ENCODE measurements at regions not wholly inside any gene's neighbourhood (a gene's known extent, or its start where the extent isn't known, plus 50 kb on each side); places are given as distances from the start of the nearest gene placed in this dataset.
A peak's percentile ranks its signal among the peaks of the same experiment; 100 is the strongest.

DNA sequence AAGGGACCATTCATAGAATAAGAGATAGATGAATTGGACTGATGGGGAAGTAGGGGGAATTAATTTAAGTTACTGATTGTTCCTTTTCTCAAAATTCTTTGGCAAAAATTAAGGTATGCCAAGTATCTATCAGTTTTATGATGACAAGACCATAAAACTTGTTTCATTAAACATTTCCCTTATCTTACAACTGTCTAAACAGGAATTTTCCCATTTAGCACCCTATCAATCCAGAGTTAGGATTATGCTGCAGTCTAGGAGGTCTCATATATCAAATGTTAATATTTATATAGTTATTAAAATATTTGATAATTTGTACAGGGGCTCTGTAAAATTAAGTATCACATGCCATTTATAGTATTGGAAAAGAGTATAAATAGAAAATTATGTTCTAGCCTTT is 51.5 kb upstream of the ARID1B start:
- H3K27ac Mint-ChIP-seq = no peak overlapping the region
- no peaks in the 10 kb centered on the region for H3K36me3 Mint-ChIP-seq (ENCODE audit: low read depth)
- no peaks in the 10 kb centered on the region for H3K9me3 Mint-ChIP-seq
- no peaks in the 10 kb centered on the region for H3K27me3 Mint-ChIP-seq
- no peak overlapping the region for H3K4me3 Mint-ChIP-seq
- peaks cover 15% of the 10 kb centered on the region for H3K4me1 Mint-ChIP-seq (ENCODE audit: low read depth)

GRCh38 chr6:156720691-156721685 is 56.2 kb upstream of the ARID1B start:
- Mint-ChIP-seq H3K9me3 (no peaks in the 10 kb centered on the region), H3K27ac (peak overlapping the region; percentile 58), H3K4me1 (ENCODE audit: low read depth) (peaks cover 26% of the 10 kb centered on the region), H3K27me3 (no peaks in the 10 kb centered on the region), H3K4me3 (peak overlapping the region; percentile 45), H3K36me3 (ENCODE audit: low read depth) (no peaks in the 10 kb centered on the region)

DNA sequence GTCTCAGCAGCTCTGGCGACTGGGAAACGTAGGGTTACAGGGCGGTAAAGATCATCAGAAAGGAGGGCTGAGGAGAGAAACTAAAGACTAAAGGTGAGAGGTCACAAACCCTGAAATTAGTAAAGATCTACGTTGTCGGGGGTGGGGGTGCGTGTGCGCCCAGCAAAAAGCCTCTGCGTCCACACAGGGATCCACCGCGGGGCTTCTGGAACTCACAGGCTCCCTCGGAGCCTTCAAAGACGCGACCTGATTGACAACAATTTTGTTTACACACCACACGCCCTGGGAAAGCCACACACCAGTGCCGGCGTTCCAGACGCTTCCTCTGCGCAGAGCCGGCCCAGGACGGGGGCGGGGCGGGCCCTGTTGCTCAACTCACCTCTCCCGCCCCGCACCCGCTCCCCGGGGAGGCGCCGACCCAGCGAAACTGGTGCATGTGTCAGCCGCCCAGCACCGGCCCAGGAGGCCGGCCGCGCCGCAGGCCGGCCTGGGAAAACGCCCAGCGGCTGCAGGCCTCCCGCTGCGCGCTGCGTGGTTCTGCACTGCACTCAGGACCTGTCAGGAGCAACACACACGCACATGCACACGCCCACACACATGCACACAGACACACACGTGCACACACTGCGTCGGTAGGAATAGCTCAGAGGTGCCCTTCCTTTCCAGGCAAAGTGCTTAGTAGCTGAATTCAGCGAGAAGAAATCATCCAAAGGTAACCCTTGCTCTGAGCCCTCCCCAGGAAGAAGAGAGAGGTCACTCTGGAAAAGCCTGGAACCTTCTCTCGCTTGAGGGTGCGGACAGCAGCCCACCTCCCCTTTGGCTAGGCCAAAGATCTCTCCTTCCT is 57.2 kb upstream of the ARID1B start:
- H3K27me3 Mint-ChIP-seq = no peaks in the 10 kb centered on the region
- H3K9me3 Mint-ChIP-seq = no peaks in the 10 kb centered on the region
- peak overlapping the region; percentile 72 for H3K4me3 Mint-ChIP-seq
- no peaks in the 10 kb centered on the region for H3K36me3 Mint-ChIP-seq (ENCODE audit: low read depth)
- peak overlapping the region; percentile 84 for H3K27ac Mint-ChIP-seq
- H3K4me1 Mint-ChIP-seq (ENCODE audit: low read depth) = peaks cover 26% of the 10 kb centered on the region

GRCh38 chr6:156719395-156719719 is 57.8 kb upstream of the ARID1B start:
- H3K36me3 Mint-ChIP-seq (ENCODE audit: low read depth) = no peaks in the 10 kb centered on the region
- H3K27me3 Mint-ChIP-seq = no peaks in the 10 kb centered on the region
- peak overlapping the region; percentile 84 for H3K27ac Mint-ChIP-seq
- peaks cover 26% of the 10 kb centered on the region for H3K4me1 Mint-ChIP-seq (ENCODE audit: low read depth)
- peak overlapping the region; percentile 72 for H3K4me3 Mint-ChIP-seq
- H3K9me3 Mint-ChIP-seq = no peaks in the 10 kb centered on the region

DNA sequence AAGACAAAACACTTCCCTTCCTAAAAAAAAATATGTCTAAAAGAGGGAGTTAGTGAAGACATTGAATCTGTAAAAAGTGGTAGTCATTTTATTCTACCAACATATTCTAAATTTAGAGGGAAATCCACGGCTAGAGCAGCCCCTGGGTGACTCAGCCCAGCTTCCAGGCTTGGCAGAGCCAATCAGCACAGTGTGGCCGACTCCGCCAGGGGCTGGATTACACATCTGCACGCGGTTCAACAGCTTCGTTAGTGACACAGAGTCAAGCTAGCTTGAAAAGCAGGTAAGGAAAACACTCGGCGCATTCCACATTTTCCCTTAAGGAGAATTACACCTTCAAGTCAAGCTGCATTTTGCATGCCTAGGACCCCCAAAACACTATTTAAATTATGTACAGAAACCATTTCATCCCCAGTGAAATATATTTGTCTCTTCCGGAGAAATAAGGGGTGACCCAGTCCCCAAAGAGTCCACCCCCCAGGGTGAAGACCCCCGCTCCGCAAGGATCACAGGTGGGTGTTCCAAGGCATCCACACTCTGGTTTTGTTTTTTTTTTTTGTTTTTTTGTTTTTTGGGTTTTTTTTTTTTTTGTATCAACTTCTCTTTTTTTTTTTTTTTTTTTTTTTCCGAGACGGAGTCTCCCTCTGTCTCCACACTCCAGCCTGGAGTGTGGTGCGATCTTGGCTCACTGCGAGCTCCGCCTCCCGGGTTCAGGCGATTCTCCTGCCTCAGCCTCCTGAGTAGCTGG is 58.4 kb upstream of the ARID1B start:
- Mint-ChIP-seq H3K4me3 (no peak overlapping the region), H3K27ac (no peak overlapping the region), H3K4me1 (ENCODE audit: low read depth) (peaks cover 26% of the 10 kb centered on the region), H3K9me3 (no peaks in the 10 kb centered on the region), H3K36me3 (ENCODE audit: low read depth) (no peaks in the 10 kb centered on the region), H3K27me3 (peaks cover 2% of the 10 kb centered on the region)

GRCh38 chr6:156717542-156717941 is 59.6 kb upstream of the ARID1B start:
- no peaks in the 10 kb centered on the region for H3K9me3 Mint-ChIP-seq
- no peak overlapping the region for H3K27ac Mint-ChIP-seq
- H3K36me3 Mint-ChIP-seq (ENCODE audit: low read depth) = no peaks in the 10 kb centered on the region
- peaks cover 5% of the 10 kb centered on the region for H3K27me3 Mint-ChIP-seq
- no peak overlapping the region for H3K4me3 Mint-ChIP-seq
- peaks cover 26% of the 10 kb centered on the region for H3K4me1 Mint-ChIP-seq (ENCODE audit: low read depth)

DNA sequence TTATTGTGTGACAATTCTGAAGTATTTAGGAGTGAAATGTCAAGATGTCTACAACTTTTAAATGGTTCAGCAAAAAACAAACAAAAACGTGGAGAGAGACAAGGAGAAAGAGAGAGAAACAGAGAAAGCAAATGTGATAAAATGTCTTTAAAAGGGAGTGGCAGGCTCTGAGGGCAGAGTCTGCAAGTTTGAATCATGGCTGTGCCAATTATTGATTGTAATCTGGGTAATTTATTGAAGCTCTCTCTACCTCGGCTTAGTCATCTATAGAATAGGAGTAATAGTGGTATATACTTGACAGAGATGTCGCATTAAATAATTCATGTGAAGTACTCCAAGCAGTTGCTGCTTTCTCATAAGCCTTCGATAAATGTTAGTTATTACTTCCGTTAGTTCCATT is 61.3 kb upstream of the ARID1B start:
- H3K4me1 Mint-ChIP-seq (ENCODE audit: low read depth) = peaks cover 22% of the 10 kb centered on the region

GRCh38 chr6:156713548-156713947 is 63.6 kb upstream of the ARID1B start:
- no peak overlapping the region for H3K4me3 Mint-ChIP-seq
- H3K9me3 Mint-ChIP-seq = no peaks in the 10 kb centered on the region

More for the DNA sequence above, 61.3 kb upstream of the ARID1B start:
- H3K27ac Mint-ChIP-seq = no peak overlapping the region
- H3K27me3 Mint-ChIP-seq = peaks cover 9% of the 10 kb centered on the region
- no peak overlapping the region for H3K4me3 Mint-ChIP-seq
- no peaks in the 10 kb centered on the region for H3K36me3 Mint-ChIP-seq (ENCODE audit: low read depth)
- H3K9me3 Mint-ChIP-seq = no peaks in the 10 kb centered on the region

GRCh38 chr6:156710479-156710878 is 66.7 kb upstream of the ARID1B start:
- Mint-ChIP-seq H3K27ac (no peak overlapping the region), H3K9me3 (no peaks in the 10 kb centered on the region), H3K4me1 (ENCODE audit: low read depth) (peaks cover 4% of the 10 kb centered on the region), H3K36me3 (ENCODE audit: low read depth) (no peaks in the 10 kb centered on the region), H3K27me3 (peaks cover 22% of the 10 kb centered on the region), H3K4me3 (no peak overlapping the region)

More at GRCh38 chr6:156713548-156713947, 63.6 kb upstream of the ARID1B start:
- H3K36me3 Mint-ChIP-seq (ENCODE audit: low read depth) = no peaks in the 10 kb centered on the region
- H3K27ac Mint-ChIP-seq = no peak overlapping the region
- peaks cover 1% of the 10 kb centered on the region for H3K4me1 Mint-ChIP-seq (ENCODE audit: low read depth)
- peaks cover 9% of the 10 kb centered on the region for H3K27me3 Mint-ChIP-seq

DNA sequence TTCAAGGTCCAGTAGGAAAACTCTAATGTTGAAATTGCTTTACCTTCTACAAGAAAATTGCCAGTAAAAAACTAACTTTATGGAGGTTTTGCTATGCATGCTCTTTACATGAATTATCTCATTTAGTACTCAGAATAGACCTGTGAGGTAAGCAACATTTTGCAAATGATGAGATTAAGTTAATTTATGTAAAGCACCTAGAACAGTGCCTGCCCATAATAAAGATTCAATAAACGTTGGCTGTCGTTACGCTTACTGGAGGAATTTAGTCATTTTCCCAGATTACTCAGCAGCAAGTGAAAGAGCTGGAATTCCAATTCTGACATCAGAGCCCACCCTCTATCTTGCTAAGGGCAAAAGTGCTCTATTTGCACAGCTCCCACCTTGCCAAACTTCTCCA is 69.4 kb upstream of the ARID1B start:
- Mint-ChIP-seq H3K4me3 (no peak overlapping the region), H3K9me3 (no peaks in the 10 kb centered on the region), H3K4me1 (ENCODE audit: low read depth) (peaks cover 4% of the 10 kb centered on the region), H3K27ac (no peak overlapping the region), H3K27me3 (peaks cover 20% of the 10 kb centered on the region), H3K36me3 (ENCODE audit: low read depth) (no peaks in the 10 kb centered on the region)

DNA sequence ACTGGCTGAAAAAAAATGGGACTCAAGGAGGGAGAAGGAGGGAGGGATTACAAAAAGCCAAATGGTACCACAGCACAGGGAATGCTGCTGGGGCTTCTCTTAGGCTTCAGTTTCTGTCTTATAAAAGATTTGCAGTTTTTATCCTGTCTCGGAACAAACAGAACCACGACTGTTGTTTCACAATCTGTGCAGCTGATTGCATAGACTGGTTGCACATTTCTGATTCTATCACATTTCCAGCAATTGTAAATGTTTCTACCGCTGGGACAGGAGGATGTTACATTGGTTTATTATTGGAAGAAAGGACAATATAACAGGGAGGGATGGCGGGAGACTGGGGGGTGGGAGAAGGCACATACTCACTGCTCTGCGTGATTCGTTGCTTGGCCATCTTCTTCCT is 73.5 kb upstream of the ARID1B start:
- H3K27ac Mint-ChIP-seq = no peak overlapping the region
- peaks cover 15% of the 10 kb centered on the region for H3K27me3 Mint-ChIP-seq
- no peaks in the 10 kb centered on the region for H3K9me3 Mint-ChIP-seq
- H3K36me3 Mint-ChIP-seq (ENCODE audit: low read depth) = no peaks in the 10 kb centered on the region
- H3K4me1 Mint-ChIP-seq (ENCODE audit: low read depth) = peaks cover 15% of the 10 kb centered on the region
- H3K4me3 Mint-ChIP-seq = no peak overlapping the region

GRCh38 chr6:156701966-156702365 is 75.2 kb upstream of the ARID1B start:
- Mint-ChIP-seq H3K27ac (no peak overlapping the region), H3K4me1 (ENCODE audit: low read depth) (peaks cover 31% of the 10 kb centered on the region), H3K36me3 (ENCODE audit: low read depth) (no peaks in the 10 kb centered on the region), H3K27me3 (peaks cover 24% of the 10 kb centered on the region), H3K4me3 (no peak overlapping the region), H3K9me3 (no peaks in the 10 kb centered on the region)

GRCh38 chr6:156700440-156701057 is 76.6 kb upstream of the ARID1B start:
- no peaks in the 10 kb centered on the region for H3K36me3 Mint-ChIP-seq (ENCODE audit: low read depth)
- H3K27ac Mint-ChIP-seq = no peak overlapping the region
- H3K4me3 Mint-ChIP-seq = no peak overlapping the region
- peaks cover 31% of the 10 kb centered on the region for H3K4me1 Mint-ChIP-seq (ENCODE audit: low read depth)
- H3K27me3 Mint-ChIP-seq = peaks cover 20% of the 10 kb centered on the region
- no peaks in the 10 kb centered on the region for H3K9me3 Mint-ChIP-seq

DNA sequence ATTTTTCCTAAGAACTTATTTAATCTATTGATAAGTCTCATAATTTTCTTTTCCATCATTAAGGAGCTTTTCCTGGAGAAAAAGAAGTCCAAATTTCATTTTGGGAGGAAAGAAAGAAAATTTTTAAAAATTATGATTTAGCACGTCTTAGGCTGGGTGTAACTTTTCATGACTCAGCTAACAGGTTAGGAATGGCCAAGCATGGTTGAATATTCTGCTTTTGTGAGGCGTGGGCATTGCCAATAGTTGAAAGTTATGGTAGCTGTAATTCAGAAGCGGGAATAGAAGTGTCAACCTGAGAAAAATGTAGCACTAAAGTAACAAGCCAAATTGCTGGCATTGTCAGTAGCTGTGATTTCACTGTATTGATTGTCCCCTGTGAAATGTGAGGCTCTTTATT is 77.2 kb upstream of the ARID1B start:
- Mint-ChIP-seq H3K4me3 (no peak overlapping the region), H3K27ac (no peak overlapping the region), H3K9me3 (no peaks in the 10 kb centered on the region), H3K36me3 (ENCODE audit: low read depth) (no peaks in the 10 kb centered on the region), H3K27me3 (peaks cover 17% of the 10 kb centered on the region), H3K4me1 (ENCODE audit: low read depth) (peaks cover 31% of the 10 kb centered on the region)
